Stomach (tissue), 8 donors: ENCODE measurements at regions not wholly inside any gene's neighbourhood (a gene's known extent, or its start where the extent isn't known, plus 50 kb on each side); places are given as distances from the start of the nearest gene placed in this dataset.
"Not testable (repeated sequence)": the region's sequence is repeated elsewhere in the genome, so short reads cannot be mapped to it uniquely, and the experiment has no call there.

Experiments
- DNase-seq, 2 donors: peaks; one replicate each; pipeline versions ENCODE4 v3.0.0 to v3.0.0-alpha.2; 2013 to 2019
- H3K27ac ChIP-seq, 5 donors: fragments of 200-600 bp in 4 of 5; sonication (generic) in 4 of 5; one replicate each; pipeline ENCODE4 v1.5.1; 2013 to 2019; ENCODE audit warnings: mild to moderate bottlenecking in 1 of 5, moderate library complexity in 1 of 5
- H3K27me3 ChIP-seq, 3 donors: fragments of 200-600 bp; sonication (generic); one replicate each; pipeline ENCODE4 v1.5.1; 2017 to 2019; ENCODE audit warnings: mixed run types in 1 of 3
- H3K36me3 ChIP-seq, 4 donors: fragments of 200-600 bp; sonication (generic); 1 replicate in 3 of 4; 2 replicates in 1 of 4; pipeline ENCODE4 v1.5.1; 2016 to 2019
- H3K4me1 ChIP-seq, 4 donors: fragments of 200-600 bp; sonication (generic); one replicate each; pipeline ENCODE4 v1.5.1; 2016 to 2019
- H3K4me3 ChIP-seq, 4 donors: fragments of 200-600 bp; sonication (generic) in 3 of 4; one replicate each; pipeline ENCODE4 v1.5.1; 2016 to 2019; ENCODE audit warnings: mild to moderate bottlenecking in 1 of 4
- H3K9me3 ChIP-seq, 4 donors: fragments of 200-600 bp; sonication (generic); one replicate each; pipeline ENCODE4 v1.5.1; 2016 to 2019
- POLR2A ChIP-seq, 4 donors: fragments of 450-650 bp; IDR thresholded peaks; one replicate each; pipeline ENCODE4 v1.6.1; 2016; ENCODE audit warnings: antibody characterized with exemption in 4 of 4, control low read depth in 2 of 4, mild to moderate bottlenecking in 1 of 4, moderate library complexity in 1 of 4
- POLR2AphosphoS5 ChIP-seq, 3 donors: sonication (generic); formaldehyde crosslinking; IDR thresholded peaks; one replicate each; pipeline ENCODE4 v1.6.1; 2016; ENCODE audit warnings: antibody characterized with exemption in 3 of 3
- WGBS, 5 donors: extraction: QIAGEN DNeasy Blood & Tissue Kit in 3 of 5; methylation state at CpG; one replicate each; pipeline versions ENCODE4 v1.1.5 to v1.1.7; 2013 to 2018; 5-methylcytosine and 5-hydroxymethylcytosine counted together
- intact Hi-C: fragments of 100-400 bp; cut with DNase I; formaldehyde crosslinking; loops from one replicate; pipeline ENCODE4 v1.15.1; 2023; ENCODE audit warnings: low total_unique reads
- TF ChIP-seq, protein P1 (sequence below), 7 experiments: fragments of 450-650 bp in 4 of 7; fragments of 200-600 bp in 3 of 7; sonication (generic) in 3 of 7; IDR thresholded peaks; one replicate each; pipeline ENCODE4 v1.5.1; 2016 to 2019; ENCODE audit warnings: antibody characterized with exemption in 7 of 7, control low read depth in 2 of 7, mild to moderate bottlenecking in 1 of 7
- donor health status: healthy with polysubstance abuse.
- donor health status: Bipolar disorder and iron deficiency.
- donor health status: healthy.

DNA sequence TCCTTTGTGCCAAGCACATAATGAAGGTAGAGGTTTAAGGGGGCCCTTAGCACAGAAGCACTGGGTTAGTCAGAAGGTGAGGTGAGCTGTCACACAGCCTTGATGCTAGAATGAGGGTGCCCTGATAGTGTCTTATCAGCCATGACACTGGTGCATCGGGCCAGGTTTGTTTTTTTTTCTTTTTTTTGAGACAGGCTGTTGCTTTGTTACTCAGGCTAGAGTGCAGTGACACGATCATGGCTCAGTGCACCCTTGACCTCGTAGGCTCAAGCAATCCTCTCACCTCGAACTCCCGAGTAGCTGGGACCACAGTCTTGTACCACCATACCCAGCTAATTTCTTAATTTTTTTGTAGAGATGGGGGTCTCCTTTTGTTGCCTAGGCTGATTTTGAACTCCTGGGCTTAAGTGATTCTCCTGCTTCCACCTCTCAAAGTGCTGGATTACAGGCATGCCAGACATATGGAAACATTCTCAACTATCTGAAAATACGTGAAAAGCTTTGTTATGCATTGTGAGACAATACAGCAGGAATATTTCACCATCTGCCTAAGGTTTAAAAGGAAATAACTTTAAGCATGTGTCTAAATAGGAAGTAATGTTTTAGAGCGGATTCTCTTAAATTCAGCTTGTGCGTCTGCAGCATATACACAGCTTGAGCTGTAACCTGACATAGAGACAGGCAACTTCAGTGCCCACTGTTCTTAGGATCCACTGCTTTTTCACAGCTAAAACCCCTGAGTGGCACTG lies 128.4 kb downstream of the FOXD4L6 start:
- H3K36me3 ChIP-seq = peaks cover 0 to 36% (median 23%) of the 10 kb centered on the region in 4 donors
- H3K4me3 ChIP-seq, H3K9me3 ChIP-seq, DNase-seq, intact Hi-C loops, H3K27ac ChIP-seq, H3K27me3 ChIP-seq: not testable (repeated sequence)
- H3K4me1 ChIP-seq = peaks cover 0 to 22% (median 10%) of the 10 kb centered on the region in 4 donors
- 71 to 78% (median 73%) methylated on average over 8 of the region's 8 CpGs for WGBS, 5 donors

DNA sequence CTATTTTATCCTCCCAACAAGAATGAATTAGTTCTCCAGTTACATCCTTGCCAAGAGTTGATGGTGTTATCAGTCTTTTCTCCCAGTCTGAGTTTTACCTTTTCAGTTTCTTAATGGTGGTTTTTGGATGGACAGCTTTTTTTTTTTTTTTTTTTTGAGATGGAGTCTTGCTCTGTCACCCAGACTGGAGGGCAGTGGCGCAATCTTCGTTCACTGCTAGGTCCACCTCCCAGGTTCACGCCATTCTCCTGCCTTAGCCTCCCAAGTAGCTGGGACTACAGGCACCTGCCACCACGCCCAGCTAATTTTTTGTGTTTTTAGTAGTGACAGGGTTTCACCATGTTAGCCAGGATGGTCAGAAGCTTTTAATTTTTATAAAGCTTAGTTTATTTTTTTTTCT lies 133.0 kb downstream of the FOXD4L6 start:
- H3K27ac ChIP-seq, H3K4me3 ChIP-seq, intact Hi-C loops, DNase-seq, H3K27me3 ChIP-seq, H3K9me3 ChIP-seq: not testable (repeated sequence)
- WGBS, 5 donors = 83 to 94% (median 91%) methylated on average over 4 of the region's 4 CpGs
- Histone ChIP-seq H3K36me3 (peaks cover 0 to 30% (median 19%) of the 10 kb centered on the region in 4 donors), H3K4me1 (peaks cover 14 to 61% (median 36%) of the 10 kb centered on the region in 4 donors)

DNA sequence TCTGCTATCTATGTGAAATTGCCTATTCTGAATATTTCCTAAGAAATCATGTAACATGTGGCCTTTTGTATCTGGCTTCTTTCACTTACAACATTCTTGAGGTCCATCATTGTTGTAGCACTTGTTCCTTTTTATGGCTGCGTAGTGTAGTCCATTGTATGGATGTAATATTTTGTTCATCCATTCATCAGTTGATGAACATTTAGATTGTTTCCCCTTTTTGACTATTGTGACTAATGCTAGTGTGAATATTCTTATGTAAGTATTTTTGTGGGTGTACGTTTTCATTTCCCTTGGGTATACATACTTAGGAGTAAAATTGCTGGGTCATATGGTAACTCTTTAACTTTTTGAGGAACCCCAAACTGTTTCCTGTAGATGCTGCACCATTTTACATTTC lies 134.6 kb downstream of the FOXD4L6 start:
- H3K27ac ChIP-seq, H3K27me3 ChIP-seq, H3K9me3 ChIP-seq, DNase-seq, intact Hi-C loops, H3K4me3 ChIP-seq: not testable (repeated sequence)
- 66 to 80% (median 72%) methylated on average over 2 of the region's 2 CpGs for WGBS, 5 donors
- Histone ChIP-seq H3K36me3 (peaks cover 0 to 18% (median 10%) of the 10 kb centered on the region in 4 donors), H3K4me1 (peaks cover 14 to 61% (median 39%) of the 10 kb centered on the region in 4 donors)

DNA sequence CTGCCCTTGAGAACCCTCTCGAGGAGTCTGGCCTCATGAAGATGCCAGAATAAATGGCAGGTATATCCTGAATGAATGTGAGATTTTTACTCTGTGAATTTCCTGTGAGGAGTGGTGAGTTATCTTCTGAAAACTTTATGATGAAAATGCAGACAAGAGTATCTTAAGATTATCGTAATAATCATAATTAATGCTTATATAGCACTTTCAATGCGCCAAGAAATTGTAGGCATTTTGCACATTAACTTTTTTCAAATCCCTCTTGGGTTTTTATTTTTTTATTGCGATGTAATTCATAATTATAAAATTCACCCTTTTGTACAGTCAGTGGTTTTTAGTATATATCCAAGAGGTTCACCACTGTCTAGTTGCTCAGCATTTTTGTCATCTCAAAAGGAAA lies 135.1 kb downstream of the FOXD4L6 start:
- Histone ChIP-seq H3K36me3 (peaks cover 0 to 14% (median 9%) of the 10 kb centered on the region in 4 donors), H3K4me1 (peaks cover 14 to 61% (median 39%) of the 10 kb centered on the region in 4 donors), H3K4me3 (peak overlapping the region in 3 of 4 donors; percentile 69 to 100 (median 95))
- H3K9me3 ChIP-seq, H3K27me3 ChIP-seq, intact Hi-C loops, H3K27ac ChIP-seq, DNase-seq: not testable (repeated sequence)
- 81 to 95% (median 93%) methylated on average over 3 to 4 of the region's 4 CpGs for WGBS, 5 donors

DNA sequence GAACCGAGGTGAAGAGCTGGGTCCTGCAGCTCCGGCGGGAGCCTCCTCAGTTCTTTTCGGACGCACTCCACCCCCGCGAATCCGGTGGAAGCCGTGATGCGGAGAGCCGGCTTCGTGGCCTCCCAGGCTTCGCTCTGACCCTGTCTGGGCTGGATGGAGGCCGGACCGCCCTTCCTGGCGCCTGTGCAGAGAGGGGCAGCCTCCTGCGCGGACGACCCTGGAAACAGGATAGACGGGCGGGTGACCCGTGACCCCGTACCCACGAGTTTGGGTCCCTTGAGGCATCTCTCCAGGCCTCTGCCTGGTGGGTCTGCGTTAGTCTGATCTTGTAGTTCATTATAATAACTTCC lies 136.0 kb downstream of the FOXD4L6 start:
- peak overlapping the region; percentile 68 to 100 (median 82) for H3K4me3 ChIP-seq
- intact Hi-C loops, H3K27me3 ChIP-seq, H3K9me3 ChIP-seq: not testable (repeated sequence)
- 7 to 17% (median 10%) methylated on average over 25 of the region's 25 CpGs for WGBS, 5 donors
- DNase-seq = peak in 1 of 2 donors; percentile 84
- H3K27ac ChIP-seq = peak overlapping the region; percentile 84 to 98 (median 93)
- peaks cover 0 to 13% (median 8%) of the 10 kb centered on the region in 4 donors for H3K36me3 ChIP-seq
- peaks cover 14 to 53% (median 35%) of the 10 kb centered on the region in 4 donors for H3K4me1 ChIP-seq

DNA sequence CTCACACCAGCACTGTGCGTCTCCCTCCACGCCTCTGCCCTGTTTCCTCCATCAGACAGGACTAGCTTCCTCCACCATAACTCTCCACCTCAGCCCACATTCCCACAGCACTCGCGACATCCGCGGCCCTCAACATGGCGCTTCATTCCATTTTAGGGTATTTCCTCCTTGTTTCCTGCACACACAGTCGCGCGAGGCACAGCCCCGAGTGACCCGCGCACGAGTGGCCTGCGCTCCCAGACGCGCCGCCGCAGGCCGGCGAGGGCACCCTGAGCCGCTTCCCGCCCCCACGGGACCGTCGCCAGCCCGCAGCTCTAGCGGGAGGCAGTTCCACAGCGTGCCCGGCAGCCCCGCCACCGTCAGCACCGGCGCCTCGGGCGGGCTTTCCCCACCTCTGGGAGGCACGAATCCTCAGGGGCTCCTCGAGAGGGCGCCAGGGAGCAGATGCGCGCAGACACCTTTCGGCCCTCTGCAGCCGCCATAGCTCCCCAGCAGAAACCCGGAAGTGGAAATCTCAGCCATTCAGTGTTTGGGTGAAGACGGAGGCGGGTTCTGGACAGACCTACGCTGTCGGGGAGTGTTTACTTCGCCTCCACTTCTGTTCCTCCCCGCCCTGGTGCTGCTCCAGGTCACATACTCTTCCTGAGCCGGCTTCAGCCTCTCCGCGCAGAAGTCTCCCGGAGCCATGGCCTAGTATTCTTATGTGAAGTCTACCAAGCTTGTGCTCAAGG lies 136.6 kb downstream of the FOXD4L6 start:
- peak; percentile 98 to 99 for DNase-seq
- peak in 1 of 4 donors; percentile 3 for TF ChIP-seq POLR2A (IDR thresholded peaks at IDR 0.05)
- TF ChIP-seq, protein P1, sequence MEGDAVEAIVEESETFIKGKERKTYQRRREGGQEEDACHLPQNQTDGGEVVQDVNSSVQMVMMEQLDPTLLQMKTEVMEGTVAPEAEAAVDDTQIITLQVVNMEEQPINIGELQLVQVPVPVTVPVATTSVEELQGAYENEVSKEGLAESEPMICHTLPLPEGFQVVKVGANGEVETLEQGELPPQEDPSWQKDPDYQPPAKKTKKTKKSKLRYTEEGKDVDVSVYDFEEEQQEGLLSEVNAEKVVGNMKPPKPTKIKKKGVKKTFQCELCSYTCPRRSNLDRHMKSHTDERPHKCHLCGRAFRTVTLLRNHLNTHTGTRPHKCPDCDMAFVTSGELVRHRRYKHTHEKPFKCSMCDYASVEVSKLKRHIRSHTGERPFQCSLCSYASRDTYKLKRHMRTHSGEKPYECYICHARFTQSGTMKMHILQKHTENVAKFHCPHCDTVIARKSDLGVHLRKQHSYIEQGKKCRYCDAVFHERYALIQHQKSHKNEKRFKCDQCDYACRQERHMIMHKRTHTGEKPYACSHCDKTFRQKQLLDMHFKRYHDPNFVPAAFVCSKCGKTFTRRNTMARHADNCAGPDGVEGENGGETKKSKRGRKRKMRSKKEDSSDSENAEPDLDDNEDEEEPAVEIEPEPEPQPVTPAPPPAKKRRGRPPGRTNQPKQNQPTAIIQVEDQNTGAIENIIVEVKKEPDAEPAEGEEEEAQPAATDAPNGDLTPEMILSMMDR (IDR thresholded peaks at IDR 0.05) = peak in 5 of 7 experiments; percentile 51 to 91 (median 86)
- TF ChIP-seq POLR2AphosphoS5 (IDR thresholded peaks at IDR 0.05) = peak; percentile 67 to 92 (median 75)
- Histone ChIP-seq H3K4me1 (peaks cover 14 to 48% (median 33%) of the 10 kb centered on the region in 4 donors), H3K36me3 (peaks cover 0 to 12% (median 8%) of the 10 kb centered on the region in 4 donors), H3K4me3 (peak overlapping the region; percentile 68 to 100 (median 82)), H3K27ac (peak overlapping the region; percentile 84 to 98 (median 93))
- H3K27me3 ChIP-seq, H3K9me3 ChIP-seq, intact Hi-C loops: not testable (repeated sequence)
- WGBS, 5 donors = 9 to 14% (median 10%) methylated on average over 52 to 54 of the region's 54 CpGs

DNA sequence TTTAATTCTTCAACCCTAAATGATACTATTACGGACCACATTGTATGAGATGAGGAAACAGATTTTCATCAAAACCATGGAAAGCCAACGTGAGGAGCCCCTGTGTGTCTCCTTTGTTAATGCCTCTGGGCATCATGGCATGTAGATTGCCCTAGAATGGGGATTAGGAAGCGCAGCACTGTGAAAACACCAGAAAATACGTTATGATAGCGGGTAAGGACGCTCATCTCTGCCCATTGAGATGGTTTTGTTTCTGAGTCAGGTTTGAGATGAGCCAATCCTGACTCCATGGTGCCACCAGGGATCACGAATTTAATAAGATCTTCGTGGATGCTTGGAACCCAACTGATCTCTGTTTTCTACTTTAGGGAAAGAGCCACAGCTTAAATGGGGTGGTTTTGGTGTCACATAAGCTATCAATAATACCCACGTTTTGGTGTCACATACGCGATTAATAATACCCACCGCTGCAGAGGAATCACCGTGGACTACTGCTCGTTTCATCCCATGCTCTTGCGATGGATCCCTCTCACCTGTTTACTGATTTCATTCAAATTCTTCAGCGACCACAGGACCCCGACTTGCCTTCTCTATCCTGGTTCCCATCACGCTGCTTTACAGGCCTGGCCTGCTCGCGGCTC lies 137.3 kb downstream of the FOXD4L6 start:
- intact Hi-C loops, DNase-seq, H3K9me3 ChIP-seq, H3K27me3 ChIP-seq: not testable (repeated sequence)
- Histone ChIP-seq H3K4me3 (peak overlapping the region; percentile 68 to 100 (median 82)), H3K27ac (peak overlapping the region; percentile 84 to 98 (median 93)), H3K4me1 (peaks cover 14 to 43% (median 30%) of the 10 kb centered on the region in 4 donors), H3K36me3 (peaks cover 0 to 12% (median 8%) of the 10 kb centered on the region in 4 donors)
- 48 to 58% (median 53%) methylated on average over 20 of the region's 20 CpGs for WGBS, 5 donors

DNA sequence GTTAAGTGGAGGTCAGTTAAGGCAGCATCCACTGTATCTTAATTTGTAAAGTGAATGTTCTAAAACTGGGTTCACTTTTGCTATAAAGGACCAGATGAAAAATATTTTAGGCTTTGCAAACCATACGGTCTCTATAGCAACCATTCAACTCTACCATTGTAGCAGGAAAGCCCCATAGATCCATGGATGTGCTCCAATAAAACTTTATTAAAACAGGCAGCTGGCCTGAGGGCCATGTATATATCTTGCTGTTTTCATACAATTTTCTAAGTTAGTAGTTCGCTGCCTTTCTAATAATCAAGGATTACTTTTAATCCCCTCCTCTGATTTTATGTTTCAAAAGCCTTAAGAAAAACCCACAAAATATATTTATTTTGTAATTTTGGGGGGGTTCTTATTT lies 142.1 kb downstream of the FOXD4L6 start:
- 66 to 85% (median 79%) methylated on average over 2 of the region's 2 CpGs for WGBS, 5 donors

DNA sequence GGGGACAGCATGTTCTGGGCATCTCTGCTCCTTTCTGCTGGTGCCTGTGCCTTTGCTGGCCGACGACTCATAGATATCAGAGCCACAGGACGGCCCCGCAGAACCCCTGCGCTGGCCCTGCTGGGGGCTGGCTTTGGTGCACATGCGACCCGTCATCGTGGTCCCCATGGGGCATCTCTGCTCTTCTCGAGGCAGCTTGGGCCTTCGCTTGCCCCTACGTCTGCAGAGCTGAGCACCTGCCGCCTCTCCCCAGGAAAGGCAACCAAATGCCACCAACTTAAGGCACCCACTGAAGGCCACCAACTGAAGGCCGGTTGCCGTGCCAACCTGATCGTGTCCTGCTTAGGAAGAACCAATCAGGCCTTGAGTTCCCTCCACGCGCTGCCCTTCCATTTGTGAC lies 153.1 kb downstream of the FOXD4L6 start:
- intact Hi-C loops, H3K4me1 ChIP-seq, DNase-seq, H3K27ac ChIP-seq, H3K27me3 ChIP-seq, H3K9me3 ChIP-seq, H3K4me3 ChIP-seq, H3K36me3 ChIP-seq: not testable (repeated sequence)
- 90 to 95% (median 94%) methylated on average over 15 to 17 of the region's 17 CpGs for WGBS, 5 donors

More for the DNA sequence above, 142.1 kb downstream of the FOXD4L6 start:
- H3K9me3 ChIP-seq, intact Hi-C loops, DNase-seq, H3K27me3 ChIP-seq, H3K4me3 ChIP-seq, H3K27ac ChIP-seq: not testable (repeated sequence)
- peaks cover 0 to 12% (median 5%) of the 10 kb centered on the region in 4 donors for H3K36me3 ChIP-seq
- H3K4me1 ChIP-seq = peaks cover 6 to 14% (median 7%) of the 10 kb centered on the region in 4 donors

DNA sequence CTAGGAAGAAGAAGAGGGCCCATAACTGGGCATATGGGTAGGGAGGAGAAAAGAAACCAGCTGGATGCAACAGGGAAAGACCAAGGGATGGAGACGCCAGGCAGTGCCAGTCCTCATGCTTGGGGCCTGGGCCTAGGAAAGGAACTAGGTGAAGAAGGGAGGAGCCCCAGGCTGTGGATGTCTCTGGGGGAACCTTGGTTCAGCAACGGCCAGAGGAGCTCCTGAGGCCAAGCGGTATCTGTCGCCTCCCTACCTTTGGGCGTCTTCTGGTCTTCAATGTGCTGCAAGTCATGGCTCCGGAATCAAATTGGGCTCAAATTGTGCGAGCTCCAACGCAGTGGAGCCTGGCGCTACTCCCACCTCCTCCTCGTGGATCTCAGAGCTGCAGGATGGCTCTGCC lies 153.6 kb downstream of the FOXD4L6 start:
- 80 to 90% (median 87%) methylated on average over 9 to 10 of the region's 10 CpGs for WGBS, 5 donors
- intact Hi-C loops, H3K4me1 ChIP-seq, H3K27ac ChIP-seq, H3K4me3 ChIP-seq, H3K9me3 ChIP-seq, H3K36me3 ChIP-seq, H3K27me3 ChIP-seq, DNase-seq: not testable (repeated sequence)
